ENCODE measurements at regions not wholly inside any gene's neighbourhood (a gene's known extent, or its start where the extent isn't known, plus 50 kb on each side); places are given as distances from the start of the nearest gene placed in this dataset.

DNA sequence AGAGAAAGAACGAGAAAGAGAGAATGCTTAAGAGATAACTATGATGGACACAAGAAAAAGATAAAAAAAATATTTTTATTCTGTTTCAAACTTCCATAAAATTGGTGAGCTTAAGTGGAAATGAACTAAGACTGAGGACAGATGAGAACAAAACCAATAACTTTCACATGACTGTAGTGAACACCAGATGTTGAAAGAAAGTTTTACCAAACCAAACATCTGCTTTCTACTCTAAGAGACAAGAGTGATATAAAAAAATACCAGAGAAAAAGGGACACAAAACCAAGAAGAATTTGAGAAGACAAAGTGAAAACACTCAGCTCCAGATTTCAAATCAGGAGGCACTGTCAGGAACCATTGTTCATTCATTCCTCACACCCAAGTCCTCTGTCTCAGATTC is 147.9 kb downstream of the IMPG2 start:
- DNase-seq = no peak

DNA sequence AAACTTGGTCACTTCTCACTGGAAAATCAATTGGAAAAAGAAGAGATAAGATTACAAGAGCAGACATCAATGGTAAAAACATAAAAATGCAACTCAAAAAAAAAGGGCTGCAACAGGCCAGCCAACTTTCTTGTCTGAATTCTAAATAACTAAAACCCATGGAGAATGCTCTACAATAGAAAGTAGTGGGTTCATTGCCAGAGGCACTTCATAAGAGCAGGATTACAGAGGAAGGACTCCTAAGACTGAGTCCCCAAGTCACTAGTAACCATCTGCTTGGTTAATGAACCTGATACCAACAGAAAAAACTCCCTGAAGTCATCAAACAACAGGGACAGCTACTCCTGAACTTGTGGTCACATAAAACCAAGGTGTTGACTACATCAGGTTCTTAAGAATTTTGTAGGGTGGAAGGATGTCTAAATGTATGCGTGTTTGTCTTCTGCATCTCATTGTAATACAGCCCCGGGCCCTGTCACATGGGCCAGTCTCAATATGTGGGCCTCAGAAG is 148.6 kb downstream of the IMPG2 start:
- no peak for DNase-seq

DNA sequence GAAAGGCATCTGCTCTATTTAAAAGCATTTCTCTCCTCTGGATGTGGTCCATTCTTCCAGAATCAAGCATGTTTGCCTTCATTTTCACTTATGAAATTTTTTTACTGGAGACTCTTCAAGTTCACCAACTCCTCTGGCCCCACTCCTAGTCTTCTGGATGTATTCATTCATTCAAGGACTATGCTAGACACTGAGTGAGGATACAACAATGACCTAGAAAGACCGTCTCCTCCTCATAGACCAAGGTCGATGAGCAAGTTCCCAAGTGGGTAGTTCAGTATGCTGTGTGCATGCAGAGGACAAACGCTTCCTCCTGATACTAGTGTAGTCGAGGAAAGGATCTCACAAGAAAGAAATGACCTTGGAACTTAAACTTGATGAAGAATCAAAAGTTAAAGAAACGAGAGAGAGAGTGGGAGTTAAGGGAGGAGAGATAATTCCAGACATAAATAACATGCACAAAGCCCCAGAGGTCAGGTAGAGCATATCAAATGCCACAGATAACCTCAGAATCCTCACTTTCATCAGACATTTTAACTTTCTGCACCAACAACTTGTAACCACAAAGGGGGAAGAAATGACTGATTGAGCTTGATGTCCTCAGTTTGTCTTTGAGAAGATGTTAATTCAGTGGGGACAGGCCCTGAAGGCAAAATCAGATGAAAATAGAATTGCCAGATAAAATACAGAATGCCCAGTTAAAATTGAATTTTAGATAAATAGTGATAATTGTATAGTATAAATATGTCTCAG is 149.4 kb downstream of the IMPG2 start:
- no peak for DNase-seq

DNA sequence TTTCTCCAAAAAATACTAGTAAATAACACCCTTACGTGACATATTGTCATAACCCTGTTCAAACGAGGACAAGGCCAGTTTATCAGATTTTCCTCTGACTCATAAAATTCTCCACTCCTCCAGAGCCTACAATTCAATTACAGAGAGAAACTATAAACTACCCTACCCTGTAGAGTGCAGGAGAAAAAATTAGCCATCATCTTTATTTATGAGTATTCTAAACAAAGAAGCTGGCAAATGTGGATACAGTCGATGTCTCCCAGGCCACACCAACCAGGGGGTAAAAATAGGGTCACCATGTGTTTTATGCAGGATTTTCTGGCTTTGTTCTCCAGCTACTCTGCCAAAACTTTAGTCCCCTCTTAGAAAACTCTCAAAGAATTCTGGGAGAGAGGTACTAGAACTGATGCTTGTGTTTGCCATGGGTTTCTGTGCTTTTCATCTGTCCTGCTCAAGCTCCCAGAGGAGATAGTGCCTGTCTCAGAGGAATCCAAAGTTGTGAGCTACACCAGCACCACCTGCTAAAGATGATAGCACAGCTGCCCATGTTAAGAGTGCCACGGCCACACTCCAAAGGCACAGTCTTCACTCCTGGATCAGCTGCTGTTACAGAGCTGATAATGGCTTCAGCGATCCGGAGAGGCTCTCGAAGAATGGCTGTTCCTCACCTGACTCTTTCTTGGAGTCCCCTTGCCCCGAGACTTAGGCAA is 150.2 kb downstream of the IMPG2 start:
- DNase-seq = no peak

DNA sequence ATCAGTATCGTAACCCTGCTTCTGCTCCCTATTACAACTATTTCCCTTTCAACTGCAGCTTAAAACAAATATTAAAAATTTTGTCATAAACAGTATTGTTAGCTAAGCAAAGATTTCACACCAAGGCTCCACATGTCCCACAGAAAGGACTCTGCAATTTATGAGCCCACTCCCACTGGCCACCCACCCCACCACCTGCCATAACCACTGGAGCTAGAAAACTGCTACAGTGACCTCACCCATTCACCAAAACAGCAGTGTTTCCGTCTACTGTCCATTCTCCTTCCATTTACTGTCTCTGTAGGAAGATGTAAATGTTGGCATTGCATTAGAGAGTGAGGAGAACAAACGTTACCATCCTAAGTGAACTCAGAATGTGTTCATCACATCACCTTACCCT is 150.9 kb downstream of the IMPG2 start:
- no peak for DNase-seq

DNA sequence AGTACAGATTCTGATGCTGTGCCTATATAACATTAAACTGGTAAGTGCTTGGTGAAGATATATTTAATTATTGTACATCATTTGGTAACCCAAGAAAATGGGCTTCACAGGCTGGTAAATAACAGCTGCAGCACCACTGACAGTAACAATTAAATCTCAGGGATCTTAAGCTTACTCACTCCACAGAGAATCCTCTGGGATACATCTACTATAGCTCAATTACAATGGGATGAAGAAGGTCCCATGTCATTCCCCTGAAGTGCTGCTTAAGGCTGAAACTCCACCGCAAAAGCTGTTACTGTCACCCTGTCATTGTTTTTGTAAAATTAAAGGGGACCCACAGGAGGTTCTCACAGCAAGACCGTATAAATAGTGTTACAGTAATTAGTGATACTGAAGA is 153.0 kb downstream of the IMPG2 start:
- DNase-seq = no peak

DNA sequence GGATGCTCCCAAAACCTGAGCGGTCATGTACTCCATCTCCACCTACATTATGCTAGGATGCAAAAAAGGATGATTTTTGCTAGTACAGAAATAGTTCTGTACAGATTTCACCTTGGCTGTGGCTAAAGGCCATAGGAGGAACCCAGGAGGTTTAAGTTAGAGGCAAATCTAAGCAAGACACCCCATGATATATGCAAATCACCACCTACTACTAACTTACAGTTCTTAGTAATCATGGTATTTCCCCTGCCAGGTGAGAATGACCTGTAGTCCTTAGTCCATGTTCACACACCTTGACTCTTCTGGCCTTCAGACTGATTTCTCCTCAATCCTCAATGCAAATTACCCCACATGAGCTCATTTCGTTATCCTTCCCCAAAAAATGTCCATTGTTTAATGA is 154.2 kb downstream of the IMPG2 start:
- no peak for DNase-seq

DNA sequence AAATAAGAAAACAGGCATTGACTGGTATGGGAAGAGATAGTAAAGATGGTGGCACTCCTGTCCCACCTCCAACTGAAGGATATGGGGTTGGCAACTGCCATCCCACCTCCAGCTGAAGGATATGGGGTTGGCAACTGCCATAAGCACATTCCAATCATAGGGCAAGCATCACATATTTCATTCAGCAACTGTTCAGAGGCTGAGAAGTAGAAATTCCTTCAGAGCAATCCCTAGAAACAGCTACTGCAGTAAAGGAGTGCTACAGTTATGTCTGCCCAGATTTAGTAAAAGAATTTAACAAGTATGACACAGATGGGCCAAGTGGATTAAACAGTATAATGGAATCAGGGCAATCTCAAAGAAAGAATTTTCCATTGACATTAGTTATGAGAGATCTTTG is 156.8 kb downstream of the IMPG2 start:
- no peak for DNase-seq

DNA sequence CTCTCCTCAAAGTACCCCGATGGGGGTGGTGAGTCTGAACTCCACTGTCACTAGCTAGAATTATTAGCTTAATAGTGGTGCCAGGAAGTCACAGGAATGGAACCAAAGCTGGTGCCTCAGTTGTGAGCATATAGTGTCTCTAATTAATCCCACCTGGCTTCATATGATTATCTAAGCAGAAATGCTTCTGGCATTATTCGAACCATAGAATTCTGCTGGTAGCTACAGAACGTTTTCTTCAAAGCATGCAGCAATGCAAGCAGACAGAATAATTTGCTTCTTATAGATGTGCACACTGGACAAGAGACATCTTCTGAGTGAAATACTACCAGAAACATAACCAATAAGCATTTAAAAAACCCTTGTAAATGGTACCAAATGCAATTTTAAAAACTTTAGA is 160.9 kb downstream of the IMPG2 start:
- DNase-seq = no peak

DNA sequence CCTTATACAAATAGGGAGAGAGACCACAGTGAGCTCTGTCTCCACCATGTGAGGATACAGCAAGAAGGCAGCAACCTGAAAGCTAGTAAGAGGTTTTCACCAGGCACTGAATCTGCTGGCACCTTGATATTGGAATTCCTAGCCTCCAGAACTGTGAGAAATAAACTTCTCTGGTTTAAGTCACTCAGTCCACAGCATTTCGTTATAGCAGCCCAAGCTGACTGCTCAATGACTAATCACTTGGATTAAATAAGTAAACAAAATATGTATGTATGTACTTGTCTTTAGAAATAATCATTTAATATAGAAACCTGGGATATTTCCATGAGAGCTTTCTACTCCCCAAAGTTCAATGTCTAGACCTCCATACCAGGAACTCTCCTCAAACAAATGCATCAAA is 162.0 kb downstream of the IMPG2 start:
- no peak for DNase-seq

DNA sequence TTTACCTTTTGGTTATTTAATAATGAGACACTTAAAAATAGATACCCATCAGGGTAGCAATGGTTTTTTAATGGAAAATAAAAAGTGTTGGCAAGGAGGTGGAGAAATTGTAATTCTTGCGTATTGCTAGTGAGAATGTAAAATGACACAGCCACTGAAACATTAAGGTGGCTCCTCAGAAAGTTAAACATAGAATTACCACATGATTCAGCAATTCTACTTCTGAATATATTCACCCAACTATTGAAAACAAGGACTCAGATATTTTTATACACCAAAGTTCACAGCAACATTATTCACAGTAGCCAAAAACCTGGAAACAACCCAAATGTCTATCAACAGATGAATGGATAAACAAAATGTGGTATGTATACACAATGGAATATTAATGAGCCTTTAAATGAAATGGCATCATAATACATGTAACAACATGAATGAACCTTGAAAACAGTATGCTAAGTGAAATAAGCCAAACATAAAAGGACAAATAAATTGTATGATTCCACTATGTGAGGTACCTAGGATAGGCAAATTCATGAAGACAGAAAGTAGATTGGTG is 163.5 kb downstream of the IMPG2 start:
- DNase-seq = no peak

DNA sequence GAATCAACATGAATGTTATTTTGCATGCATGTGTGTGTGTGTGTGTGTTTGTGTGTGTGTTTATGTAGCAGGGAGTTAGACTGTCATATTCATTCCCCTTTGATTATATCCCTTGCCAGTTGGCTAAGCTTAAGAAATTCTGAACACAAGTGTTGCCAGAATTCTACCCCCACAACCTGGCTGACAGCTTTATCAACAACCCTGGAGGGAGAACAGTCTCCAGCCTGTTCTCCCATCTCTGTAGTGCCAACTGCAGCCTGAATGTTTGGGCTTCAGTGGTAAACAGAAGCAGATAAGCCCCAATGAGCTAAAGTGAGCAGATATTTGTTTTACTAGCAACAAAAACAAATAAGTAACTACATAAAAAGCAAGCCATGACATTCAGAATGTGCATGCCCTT is 162.6 kb upstream of the ABI3BP start:
- no peak for DNase-seq

DNA sequence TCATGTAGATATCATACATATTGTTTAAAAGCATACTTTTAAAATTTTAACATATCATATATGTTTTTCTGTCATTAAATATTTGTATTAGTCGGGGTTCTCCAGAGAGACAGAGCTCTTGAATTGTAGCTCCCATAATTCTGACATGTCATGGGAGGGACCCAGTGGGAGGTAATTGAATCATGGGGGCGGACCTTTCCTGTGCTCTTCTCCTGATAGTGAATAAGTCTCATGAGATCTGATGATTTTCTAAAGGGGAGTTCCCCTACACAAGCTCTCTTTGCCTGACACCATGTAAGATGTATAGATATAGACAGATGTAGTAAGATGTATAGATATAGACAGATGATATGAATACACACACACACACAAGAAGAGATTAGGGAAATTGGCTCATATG is 161.2 kb upstream of the ABI3BP start:
- peak; percentile 22 to 65 (median 50) for DNase-seq

DNA sequence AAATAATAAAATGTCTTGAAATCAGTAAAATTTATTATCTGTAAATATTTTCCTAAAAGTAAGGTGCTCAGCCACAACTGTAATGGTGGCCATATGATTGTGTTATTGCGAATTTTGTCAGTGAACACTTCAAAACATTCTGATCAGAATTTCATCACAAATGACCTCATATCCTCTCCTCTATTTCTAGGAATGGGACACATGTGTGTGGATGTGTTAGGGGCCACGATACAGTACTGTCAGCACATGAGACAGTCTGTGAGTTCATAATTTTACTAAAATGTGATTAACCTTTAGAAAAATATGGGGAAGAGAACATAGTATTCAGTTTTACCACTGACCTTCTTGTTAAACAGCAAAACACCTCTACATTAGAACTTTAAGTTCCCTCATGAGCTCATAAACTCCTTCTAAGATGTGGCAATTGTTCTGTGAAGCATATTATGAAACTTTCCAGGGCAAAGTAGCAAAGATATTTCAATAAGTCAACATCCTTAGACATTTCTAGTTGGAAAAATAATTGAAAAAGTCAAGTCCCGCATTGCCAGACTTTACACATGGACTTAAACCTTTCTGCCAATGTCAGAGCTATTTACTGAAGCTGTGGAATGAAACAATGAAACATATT is 158.2 kb upstream of the ABI3BP start:
- DNase-seq = peak in 2 of 4 experiments; percentile 30 to 47

DNA sequence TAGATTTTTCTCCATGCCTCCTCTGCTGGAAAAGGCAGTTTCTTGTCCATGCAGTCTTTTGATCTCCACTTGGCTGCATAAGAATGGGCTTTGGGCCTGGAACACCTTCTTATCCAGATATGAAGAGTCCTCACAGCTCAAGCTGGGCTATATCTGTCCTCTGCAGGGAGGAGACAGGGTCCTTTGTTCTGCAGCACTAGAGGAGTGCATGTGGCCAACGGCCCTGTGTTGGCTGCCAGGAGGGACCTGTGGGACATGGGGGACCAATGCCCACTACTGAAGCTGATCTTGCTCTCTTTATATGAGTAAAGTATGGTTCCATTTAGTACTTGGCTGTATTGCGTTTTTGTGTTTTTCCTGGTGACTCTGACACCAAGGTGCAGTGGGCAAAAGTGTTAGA is 157.3 kb upstream of the ABI3BP start:
- no peak for DNase-seq

DNA sequence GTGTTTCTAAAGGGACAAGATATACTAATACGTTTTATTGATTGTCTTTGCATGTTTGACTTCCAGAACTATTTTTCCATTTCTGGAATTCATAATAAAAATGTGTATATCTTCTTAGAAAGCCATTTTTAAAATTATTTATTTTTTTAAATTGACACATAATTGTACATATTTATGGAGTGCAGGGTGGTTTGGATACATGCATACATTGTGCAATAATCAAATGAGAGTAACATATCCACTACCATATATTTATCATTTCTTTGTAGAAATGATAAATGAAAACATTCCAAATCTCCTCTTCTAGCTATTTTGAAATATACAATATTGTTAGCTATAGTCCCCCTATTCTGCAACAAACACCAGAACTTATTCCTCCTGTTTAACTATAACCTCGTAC is 156.5 kb upstream of the ABI3BP start:
- DNase-seq = no peak

DNA sequence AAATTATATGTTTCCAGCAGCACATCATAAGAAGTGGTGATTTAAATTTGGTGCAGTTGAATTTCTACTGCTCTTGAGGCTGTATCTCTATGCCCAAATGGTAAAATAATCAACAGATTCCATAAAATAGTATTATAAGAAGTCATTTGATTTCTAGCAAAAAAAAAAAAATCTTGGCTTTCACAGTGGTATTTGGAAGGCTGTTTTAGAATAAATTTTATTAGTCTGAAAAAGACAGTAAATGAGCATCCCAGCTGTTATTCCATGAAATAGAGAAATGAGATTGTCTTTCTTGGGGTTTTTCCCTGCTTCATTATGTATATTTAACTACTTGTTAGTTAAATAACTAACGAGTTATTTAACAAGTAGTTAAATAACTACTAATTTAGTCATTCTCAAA is 156.0 kb upstream of the ABI3BP start:
- no peak for DNase-seq

DNA sequence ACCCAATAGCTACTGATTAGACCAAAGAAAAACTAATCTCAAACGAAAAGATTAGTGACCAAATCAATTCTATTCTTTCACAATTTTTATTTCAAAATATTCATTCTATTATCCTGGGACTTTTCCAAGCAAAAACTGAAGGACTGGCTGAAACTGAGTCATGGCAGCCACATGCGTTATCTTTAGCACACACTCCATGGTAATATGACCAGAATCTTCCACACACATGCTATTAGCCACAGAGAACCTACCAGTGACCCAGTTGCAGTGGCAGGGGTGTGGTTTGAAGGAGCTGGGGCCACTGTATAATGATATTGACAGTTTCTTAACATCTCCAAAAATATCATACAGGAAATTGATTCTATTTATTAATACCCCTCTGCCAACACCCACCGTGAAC is 154.8 kb upstream of the ABI3BP start:
- no peak for DNase-seq

DNA sequence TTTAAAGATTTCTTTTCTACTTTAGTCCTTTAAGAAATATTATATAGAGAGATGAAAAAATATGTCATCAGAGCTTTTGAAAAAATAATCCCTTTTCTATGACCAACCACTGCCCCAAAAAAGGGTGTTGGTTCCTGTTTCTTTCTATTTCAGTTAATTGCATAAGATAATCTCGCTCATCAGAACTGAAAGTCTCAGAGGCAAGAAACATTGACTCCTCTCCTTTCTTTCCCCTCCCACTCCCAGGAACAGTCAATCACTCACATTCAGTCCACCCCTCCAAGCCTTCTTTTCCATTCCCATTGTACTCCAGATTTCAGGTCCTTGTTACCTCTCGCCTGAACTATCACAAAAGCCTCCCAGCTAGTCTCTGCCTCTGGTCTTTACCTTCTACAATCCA is 153.7 kb upstream of the ABI3BP start:
- DNase-seq = peak; percentile 11 to 60 (median 40)

DNA sequence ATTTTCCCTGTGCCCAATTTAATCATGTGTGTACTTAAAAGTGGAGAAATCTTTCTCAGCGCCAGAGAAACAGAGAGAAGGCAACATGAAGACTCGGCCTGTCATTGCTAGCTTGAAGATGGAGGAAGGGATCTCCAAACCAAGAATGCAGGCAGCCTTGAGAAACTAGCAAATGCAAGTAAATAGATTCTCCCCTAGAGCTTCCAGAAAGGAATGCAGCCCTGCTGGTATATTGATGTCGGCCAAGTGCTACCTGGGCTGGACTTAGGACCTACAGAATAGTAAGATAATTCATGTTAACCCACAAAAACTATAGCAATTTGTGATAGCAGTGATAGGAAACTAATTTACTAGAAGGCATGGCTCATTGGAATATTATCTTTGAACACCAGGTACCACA is 150.9 kb upstream of the ABI3BP start:
- no peak for DNase-seq

DNA sequence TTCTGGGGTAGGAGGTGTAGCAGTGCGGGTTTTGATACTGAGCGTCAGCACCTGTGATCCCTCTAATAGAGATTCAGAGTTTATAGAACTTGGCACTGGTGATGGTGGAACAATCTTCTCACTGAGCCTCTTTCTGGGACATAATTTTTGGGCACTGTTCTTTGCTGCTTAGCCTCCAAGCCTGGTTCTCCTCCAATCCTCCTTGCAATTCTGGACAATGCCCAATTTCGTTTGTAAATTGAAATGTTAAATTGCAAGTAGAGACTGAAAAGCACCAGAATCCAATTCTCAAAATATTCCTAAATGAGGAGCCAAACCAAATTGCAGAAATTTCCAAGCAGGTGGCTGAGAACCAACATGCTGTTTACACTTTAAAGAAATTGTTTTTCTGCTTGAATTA is 149.8 kb upstream of the ABI3BP start:
- no peak for DNase-seq

DNA sequence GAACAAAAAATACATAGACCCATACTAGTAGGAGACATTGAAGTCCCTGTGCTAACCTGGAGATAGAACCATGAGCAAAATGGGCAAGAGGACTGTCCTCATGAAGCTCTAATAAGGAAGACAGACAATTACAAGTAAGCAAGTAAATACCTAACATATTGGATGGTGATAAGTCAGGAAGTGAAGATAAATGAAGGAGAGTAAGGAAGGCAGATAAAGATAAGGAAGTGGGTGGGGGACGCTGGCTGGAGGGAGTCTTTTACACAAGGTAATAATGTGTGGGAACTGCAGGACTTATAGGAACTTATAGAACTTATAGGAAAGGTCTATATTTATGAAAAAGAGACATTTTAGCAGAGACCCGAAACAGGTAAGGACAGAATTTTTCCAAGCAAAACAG is 148.9 kb upstream of the ABI3BP start:
- no peak for DNase-seq

DNA sequence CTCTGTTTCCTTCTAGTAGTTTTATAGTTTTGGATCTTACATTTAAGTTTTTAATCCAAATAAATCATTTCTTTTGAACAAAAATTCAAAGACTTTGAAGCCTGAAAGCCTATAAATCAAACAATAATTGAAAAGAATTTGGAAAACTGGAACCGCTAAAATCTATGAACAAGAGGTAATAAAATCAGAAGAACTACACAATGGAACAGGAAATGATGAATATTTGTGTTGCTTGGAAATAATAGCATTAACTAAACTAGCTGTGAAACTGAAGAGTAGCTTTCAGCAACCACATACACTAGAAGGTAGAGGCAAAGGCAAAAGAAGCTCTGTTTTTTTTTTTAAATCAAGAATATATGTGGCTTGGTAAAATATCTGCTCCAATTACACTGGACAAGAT is 147.9 kb upstream of the ABI3BP start:
- no peak for DNase-seq

DNA sequence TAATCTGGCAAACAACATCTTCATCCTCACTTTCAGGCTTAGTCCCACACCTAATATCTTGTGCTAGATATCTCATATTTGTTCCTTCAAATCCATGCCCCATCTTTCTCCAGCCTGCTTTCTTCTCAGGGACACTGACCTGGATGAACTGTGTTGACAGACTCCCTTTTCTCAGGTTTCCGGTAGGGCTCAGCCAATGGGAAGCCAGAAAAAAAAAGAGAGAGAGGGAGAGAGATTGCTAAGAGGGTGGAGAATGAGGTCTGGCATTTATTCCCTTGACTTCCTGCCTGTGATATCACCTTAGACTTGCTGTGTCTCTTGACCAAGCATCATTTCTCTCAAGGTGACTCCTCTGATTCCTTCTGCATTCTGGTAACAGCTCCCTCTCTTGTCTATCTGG is 145.6 kb upstream of the ABI3BP start:
- DNase-seq = no peak

Data from suppressor macrophage (primary cell).